Activated B cell treated with CpG ODN at 0.5 μM for 24 hours (primary cell): ENCODE measurements at regions not wholly inside any gene's neighbourhood (a gene's known extent, or its start where the extent isn't known, plus 50 kb on each side); places are given as distances from the start of the nearest gene placed in this dataset.

Experiments used
- ATAC-seq: fragments of 200-7000 bp; cut with Tn5 transposase; one replicate; pipeline ENCODE4 v1.10.0; 2021; ENCODE audit warnings: low read depth, mild to moderate bottlenecking, moderate library complexity
- CTCF ChIA-PET: fragments of 350-600 bp; sonication (Branson Sonifier 250); formaldehyde crosslinking; loops from one replicate; lab custom pipeline; 2021; ENCODE audit warnings: antibody characterized with exemption; lab: Charles Lee
- POLR2A ChIA-PET: fragments of 350-600 bp; sonication (Branson Sonifier 250); formaldehyde crosslinking; loops from one replicate; lab custom pipeline; 2021; ENCODE audit warnings: antibody characterized with exemption; lab: Charles Lee
- DNase-seq: peaks from one replicate; pipeline ENCODE4 v3.0.0; 2022
- H3K27ac Mint-ChIP-seq: one replicate; pipeline ENCODE4 v1.8.0; 2020; ENCODE audit warnings: mixed read lengths
- H3K27me3 Mint-ChIP-seq: one replicate; pipeline ENCODE4 v1.8.0; 2021; ENCODE audit warnings: mixed read lengths
- H3K36me3 Mint-ChIP-seq: one replicate; pipeline ENCODE4 v1.8.0; 2021; ENCODE audit warnings: low read depth, mixed read lengths
- H3K4me1 Mint-ChIP-seq: one replicate; pipeline ENCODE4 v1.8.0; 2021; ENCODE audit warnings: mixed read lengths
- H3K4me3 Mint-ChIP-seq: one replicate; pipeline ENCODE4 v1.8.0; 2020; ENCODE audit warnings: mild to moderate bottlenecking, mixed read lengths
- H3K9me3 Mint-ChIP-seq: one replicate; pipeline ENCODE4 v1.8.0; 2020; ENCODE audit warnings: mixed read lengths
- intact Hi-C: fragments of 100-400 bp; cut with micrococcal nuclease; formaldehyde crosslinking; loops from one replicate; pipeline ENCODE4 v1.15.1; 2024
- TF ChIP-seq, protein P1 (sequence below): fragments of 200-600 bp; IDR thresholded peaks from one replicate; pipeline ENCODE4 v1.8.0; 2022; ENCODE audit warnings: antibody characterized with exemption, mild to moderate bottlenecking

DNA sequence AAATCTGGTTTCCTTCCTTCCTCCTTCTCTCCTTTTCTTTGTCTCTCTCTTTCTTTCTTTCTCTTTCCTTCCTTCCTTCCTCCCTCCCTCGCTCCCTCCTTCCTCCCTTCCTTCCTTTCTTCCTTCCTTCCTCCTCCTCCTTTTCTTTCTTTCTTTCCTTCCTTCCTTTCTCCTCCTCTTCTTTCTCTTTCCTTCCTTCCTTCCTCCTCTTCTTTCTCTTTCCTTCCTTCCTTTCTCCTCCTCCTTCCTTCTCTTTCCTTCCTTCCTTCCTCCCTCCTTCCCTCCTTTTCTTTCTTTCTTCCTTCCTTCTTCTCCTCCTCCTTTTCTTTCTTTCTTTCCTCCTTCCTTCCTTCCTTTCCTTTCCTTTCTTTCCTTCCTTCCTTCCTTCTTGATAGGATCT is 61.2 kb downstream of the VIP start:
- POLR2A ChIA-PET: no interaction called here
- Mint-ChIP-seq H3K27me3 (no peaks in the 10 kb centered on the region), H3K9me3 (no peaks in the 10 kb centered on the region), H3K4me3 (no peak overlapping the region), H3K36me3 (no peaks in the 10 kb centered on the region), H3K4me1 (no peaks in the 10 kb centered on the region), H3K27ac (no peak overlapping the region)
- ATAC-seq: no peak
- intact Hi-C loops: no loop called here
- no peak for DNase-seq
- CTCF ChIA-PET: no interaction called here
- TF ChIP-seq, protein P1, sequence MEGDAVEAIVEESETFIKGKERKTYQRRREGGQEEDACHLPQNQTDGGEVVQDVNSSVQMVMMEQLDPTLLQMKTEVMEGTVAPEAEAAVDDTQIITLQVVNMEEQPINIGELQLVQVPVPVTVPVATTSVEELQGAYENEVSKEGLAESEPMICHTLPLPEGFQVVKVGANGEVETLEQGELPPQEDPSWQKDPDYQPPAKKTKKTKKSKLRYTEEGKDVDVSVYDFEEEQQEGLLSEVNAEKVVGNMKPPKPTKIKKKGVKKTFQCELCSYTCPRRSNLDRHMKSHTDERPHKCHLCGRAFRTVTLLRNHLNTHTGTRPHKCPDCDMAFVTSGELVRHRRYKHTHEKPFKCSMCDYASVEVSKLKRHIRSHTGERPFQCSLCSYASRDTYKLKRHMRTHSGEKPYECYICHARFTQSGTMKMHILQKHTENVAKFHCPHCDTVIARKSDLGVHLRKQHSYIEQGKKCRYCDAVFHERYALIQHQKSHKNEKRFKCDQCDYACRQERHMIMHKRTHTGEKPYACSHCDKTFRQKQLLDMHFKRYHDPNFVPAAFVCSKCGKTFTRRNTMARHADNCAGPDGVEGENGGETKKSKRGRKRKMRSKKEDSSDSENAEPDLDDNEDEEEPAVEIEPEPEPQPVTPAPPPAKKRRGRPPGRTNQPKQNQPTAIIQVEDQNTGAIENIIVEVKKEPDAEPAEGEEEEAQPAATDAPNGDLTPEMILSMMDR: no peak

- no peak overlapping the region for H3K4me3 Mint-ChIP-seq
- ChIA-PET POLR2A (no interaction called here), CTCF (no interaction called here)
- H3K27me3 Mint-ChIP-seq: no peaks in the 10 kb centered on the region
- intact Hi-C loops: no loop called here
- TF ChIP-seq, protein P1: no peak
- DNase-seq: no peak
- no peaks in the 10 kb centered on the region for H3K4me1 Mint-ChIP-seq
- no peak overlapping the region for H3K27ac Mint-ChIP-seq
- no peak for ATAC-seq
- no peaks in the 10 kb centered on the region for H3K9me3 Mint-ChIP-seq
- no peaks in the 10 kb centered on the region for H3K36me3 Mint-ChIP-seq
Measured at GRCh38 chr6:152815230-152815872, 64.8 kb downstream of the VIP start.

DNA sequence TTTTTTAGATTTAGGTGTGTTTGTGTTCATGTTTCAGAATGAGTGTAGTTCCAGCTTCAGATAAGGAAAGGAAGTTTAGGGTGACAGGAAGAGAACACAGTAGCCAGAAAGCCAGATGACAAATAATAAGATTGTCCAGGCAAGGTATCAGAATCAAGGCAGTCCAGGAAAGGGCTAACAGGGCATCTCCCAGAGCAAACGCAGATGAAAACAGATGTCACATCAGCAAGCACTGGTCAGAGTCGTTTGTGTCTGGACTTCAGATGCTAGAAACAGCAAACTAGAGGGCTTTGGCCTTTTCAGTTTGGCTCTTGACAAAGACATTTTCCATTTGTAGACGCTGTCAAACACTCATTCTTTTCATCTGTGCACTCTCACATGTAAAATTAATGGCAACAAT is 65.5 kb downstream of the VIP start:
- H3K9me3 Mint-ChIP-seq: no peaks in the 10 kb centered on the region
- no peak overlapping the region for H3K4me3 Mint-ChIP-seq
- ATAC-seq (no peak), DNase-seq (no peak)
- no peak overlapping the region for H3K27ac Mint-ChIP-seq
- H3K36me3 Mint-ChIP-seq: no peaks in the 10 kb centered on the region
- POLR2A ChIA-PET: no interaction called here
- CTCF ChIA-PET: no interaction called here
- no peaks in the 10 kb centered on the region for H3K27me3 Mint-ChIP-seq
- H3K4me1 Mint-ChIP-seq: no peaks in the 10 kb centered on the region
- intact Hi-C loops: no loop called here
- TF ChIP-seq, protein P1: no peak

DNA sequence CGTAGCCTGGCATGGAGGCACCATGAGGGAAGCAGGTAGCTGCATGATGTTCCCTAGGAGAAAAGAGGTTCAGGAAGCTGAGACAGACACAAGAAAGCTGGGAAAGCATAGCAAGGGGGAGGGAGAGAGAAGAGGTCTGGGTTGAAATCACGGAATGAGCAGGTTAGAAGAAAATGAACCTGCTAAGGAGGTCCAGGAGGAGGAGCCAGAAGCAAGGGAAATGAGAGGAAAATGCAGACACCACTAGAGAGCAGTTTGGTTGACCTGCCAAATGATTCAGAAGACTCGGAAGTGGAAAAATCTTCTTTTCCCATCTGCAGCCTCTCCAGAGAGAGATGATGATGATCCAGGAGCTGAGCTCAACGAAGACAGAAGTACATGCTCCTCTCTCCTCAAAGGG is 70.9 kb downstream of the VIP start:
- Mint-ChIP-seq H3K9me3 (no peaks in the 10 kb centered on the region), H3K4me1 (no peaks in the 10 kb centered on the region), H3K27ac (no peak overlapping the region), H3K27me3 (no peaks in the 10 kb centered on the region), H3K36me3 (no peaks in the 10 kb centered on the region), H3K4me3 (no peak overlapping the region)
- POLR2A ChIA-PET: no interaction called here
- ATAC-seq (no peak), DNase-seq (no peak)
- TF ChIP-seq, protein P1: no peak
- CTCF ChIA-PET: no interaction called here
- intact Hi-C loops: no loop called here

- Mint-ChIP-seq H3K4me3 (no peak overlapping the region), H3K4me1 (no peaks in the 10 kb centered on the region), H3K27ac (no peak overlapping the region), H3K9me3 (no peaks in the 10 kb centered on the region), H3K27me3 (no peaks in the 10 kb centered on the region), H3K36me3 (no peaks in the 10 kb centered on the region)
- ChIA-PET POLR2A (no interaction called here), CTCF (no interaction called here)
- intact Hi-C loops: no loop called here
- DNase-seq (no peak), ATAC-seq (no peak)
- TF ChIP-seq, protein P1: no peak
Measured at GRCh38 chr6:152824666-152825065, 74.1 kb downstream of the VIP start.
